MG63 (cell line): ENCODE measurements at regions not wholly inside any gene's neighbourhood (a gene's known extent, or its start where the extent isn't known, plus 50 kb on each side); places are given as distances from the start of the nearest gene placed in this dataset.

ENCODE experiments used
- DNase-seq: peaks from one replicate; pipeline ENCODE4 v3.0.0-alpha.2; 2020
- H3K27me3 ChIP-seq: fragments of 250-450 bp; sonication (Bioruptor Pico); 2 replicates; pipeline ENCODE4 v1.5.1; 2020; ENCODE audit warnings: mild to moderate bottlenecking, moderate library complexity
- H3K36me3 ChIP-seq: fragments of 250-450 bp; sonication (Bioruptor Pico); 2 replicates; pipeline ENCODE4 v1.5.1; 2020; ENCODE audit warnings: mild to moderate bottlenecking, moderate library complexity
- H3K4me3 ChIP-seq: fragments of 250-450 bp; sonication (Bioruptor Pico); 2 replicates; pipeline ENCODE4 v1.5.1; 2020; ENCODE audit warnings: mild to moderate bottlenecking, moderate library complexity
- H3K9me3 ChIP-seq: fragments of 250-450 bp; sonication (Bioruptor Pico); 2 replicates; pipeline ENCODE4 v1.5.1; 2020; ENCODE audit warnings: mild to moderate bottlenecking, moderate library complexity

DNA sequence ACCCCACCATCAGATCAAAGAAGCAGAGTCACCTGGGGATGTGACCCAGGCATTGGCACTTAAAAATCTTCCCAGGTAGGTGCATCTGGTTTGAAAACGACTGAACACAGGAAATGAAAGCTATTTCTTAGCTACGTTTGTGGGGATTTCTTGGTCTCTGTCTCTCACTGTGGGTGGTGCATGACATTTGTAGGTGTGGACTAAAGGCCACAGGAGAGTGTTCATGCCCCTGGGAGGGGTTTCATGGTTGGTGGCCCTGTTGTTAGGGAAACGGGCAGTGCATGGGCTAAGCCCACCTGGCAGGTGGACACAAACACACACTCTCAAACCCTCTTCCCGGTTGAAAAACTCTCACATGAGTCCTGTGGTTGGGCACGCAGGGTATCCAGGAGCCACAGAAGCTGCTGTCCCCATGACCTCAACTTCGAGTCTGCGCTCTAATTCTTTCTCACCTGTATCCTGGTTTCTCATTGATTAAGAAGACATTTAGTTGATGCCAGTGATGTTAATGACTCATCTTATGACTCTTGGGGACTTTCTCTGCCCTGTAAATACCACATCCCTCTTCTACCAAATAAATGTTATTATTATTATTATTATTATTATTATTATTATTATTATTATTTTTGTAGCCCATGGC, 119.4 kb downstream of the MRPS6 start:
- DNase-seq: no peak
- Histone ChIP-seq H3K36me3 (no peaks in the 10 kb centered on the region; the same call in none of the 2 replicates), H3K4me3 (no peak overlapping the region), H3K27me3 (no peaks in the 10 kb centered on the region), H3K9me3 (no peaks in the 10 kb centered on the region)

DNA sequence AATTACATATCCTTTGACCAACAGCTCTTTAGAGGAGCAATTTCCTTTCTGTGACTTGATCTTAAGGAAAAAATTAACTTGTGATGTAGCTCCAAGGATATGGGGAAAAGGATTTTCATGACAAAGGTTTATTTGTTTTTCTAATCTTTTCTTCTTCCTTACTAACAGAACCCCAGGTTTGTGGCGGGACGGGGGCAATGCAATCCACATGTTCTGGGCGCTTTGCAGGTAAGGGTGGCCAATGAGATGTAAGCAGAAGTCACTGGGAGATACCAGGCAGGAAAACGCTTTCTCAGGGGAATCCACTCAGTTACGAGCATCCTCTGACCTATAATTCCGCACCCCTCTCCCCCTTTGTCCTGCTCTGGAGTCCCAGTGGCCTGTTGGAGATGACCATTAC, 122.0 kb downstream of the MRPS6 start:
- Histone ChIP-seq H3K27me3 (no peaks in the 10 kb centered on the region), H3K36me3 (no peaks in the 10 kb centered on the region; the same call in none of the 2 replicates), H3K4me3 (no peak overlapping the region), H3K9me3 (no peaks in the 10 kb centered on the region)
- no peak for DNase-seq

DNA sequence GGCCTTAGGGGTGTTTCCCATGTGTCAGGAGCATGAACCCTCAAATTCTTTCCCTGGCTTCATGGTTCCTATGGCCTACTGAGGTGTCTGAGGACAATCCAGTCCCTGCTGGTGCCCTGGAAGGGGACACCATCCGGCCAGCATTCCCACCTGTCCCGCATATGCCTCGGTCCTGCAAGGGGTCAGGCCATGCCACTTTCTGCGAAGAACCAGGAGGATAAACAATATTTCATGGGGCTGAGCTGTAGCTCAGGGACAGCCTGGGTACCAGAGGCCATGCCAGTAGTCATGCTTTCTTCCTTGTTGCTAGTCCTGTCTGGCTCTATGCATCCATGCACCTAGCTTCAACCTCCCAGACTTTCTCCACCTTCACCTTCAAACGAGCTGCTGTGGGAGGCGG, 123.6 kb downstream of the MRPS6 start:
- H3K36me3 ChIP-seq: no peaks in the 10 kb centered on the region; the same call in 1 of the 2 replicates
- H3K27me3 ChIP-seq: no peaks in the 10 kb centered on the region
- DNase-seq: no peak
- H3K9me3 ChIP-seq: no peaks in the 10 kb centered on the region
- no peak overlapping the region for H3K4me3 ChIP-seq

DNA sequence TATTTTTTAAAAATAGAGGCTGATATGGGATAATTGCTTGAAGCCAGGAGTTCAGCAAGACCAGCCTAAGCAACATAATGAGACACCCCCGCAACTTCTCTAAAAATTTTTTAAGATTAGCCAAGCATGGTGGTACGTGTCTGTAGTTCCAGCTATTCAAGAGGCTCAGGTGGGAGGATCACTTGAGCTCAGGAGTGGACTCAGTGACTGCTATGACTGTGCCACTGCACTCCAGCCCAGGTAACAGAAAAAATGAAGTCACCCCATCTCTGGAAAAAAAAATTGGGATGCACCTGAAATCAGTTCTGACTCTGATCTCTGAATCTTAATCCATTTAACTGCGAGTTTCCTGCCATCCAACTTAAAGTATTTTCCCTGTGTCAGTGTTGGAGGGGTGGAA, 124.2 kb downstream of the MRPS6 start:
- DNase-seq: no peak
- Histone ChIP-seq H3K9me3 (no peaks in the 10 kb centered on the region), H3K36me3 (no peaks in the 10 kb centered on the region; the same call in 1 of the 2 replicates), H3K4me3 (no peak overlapping the region), H3K27me3 (no peaks in the 10 kb centered on the region)

DNA sequence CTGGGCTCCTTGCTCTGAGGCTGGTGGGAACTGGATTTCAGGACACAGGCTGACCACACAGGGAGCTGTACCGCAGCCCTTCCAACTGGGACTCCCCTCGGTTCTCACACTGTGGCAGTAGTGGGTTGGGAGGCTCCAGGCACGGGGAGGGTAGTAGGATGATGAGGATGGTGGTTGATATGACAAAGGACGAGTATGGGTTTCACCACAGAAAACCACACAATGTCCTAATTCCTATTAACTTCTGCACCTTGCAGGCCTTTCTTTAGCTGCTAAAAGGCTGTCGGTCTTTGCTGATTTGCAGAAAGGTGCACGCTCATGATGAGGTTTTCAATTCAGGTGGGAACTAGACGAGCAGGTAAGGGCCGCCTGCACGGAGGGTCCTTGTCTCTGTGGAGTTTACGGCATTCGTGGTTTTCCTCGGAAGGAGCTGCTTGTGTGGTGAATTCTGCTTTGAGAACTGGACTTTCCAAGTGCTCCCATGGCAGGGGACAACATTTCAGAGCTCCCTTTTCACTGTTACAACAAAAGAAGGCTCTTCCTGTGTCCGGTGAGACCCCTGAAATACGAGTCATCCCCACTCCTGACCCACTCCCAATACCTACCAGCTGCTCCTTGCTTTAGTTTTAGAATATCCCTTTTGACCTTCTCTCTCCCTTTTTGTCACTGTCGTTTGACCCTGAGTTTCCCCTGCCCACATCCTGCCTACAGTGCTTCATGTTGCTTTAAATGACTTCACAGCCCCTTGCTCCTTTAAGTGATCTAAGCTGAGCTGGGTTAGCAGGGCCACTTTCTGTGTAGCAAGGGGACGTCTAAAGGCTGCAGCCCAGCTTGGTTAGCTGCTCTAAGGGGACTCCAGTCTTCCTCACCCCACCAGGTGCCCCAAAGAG, 125.1 kb downstream of the MRPS6 start:
- Histone ChIP-seq H3K36me3 (no peaks in the 10 kb centered on the region; the same call in 1 of the 2 replicates), H3K27me3 (no peaks in the 10 kb centered on the region), H3K9me3 (no peaks in the 10 kb centered on the region), H3K4me3 (no peak overlapping the region)
- DNase-seq: no peak

DNA sequence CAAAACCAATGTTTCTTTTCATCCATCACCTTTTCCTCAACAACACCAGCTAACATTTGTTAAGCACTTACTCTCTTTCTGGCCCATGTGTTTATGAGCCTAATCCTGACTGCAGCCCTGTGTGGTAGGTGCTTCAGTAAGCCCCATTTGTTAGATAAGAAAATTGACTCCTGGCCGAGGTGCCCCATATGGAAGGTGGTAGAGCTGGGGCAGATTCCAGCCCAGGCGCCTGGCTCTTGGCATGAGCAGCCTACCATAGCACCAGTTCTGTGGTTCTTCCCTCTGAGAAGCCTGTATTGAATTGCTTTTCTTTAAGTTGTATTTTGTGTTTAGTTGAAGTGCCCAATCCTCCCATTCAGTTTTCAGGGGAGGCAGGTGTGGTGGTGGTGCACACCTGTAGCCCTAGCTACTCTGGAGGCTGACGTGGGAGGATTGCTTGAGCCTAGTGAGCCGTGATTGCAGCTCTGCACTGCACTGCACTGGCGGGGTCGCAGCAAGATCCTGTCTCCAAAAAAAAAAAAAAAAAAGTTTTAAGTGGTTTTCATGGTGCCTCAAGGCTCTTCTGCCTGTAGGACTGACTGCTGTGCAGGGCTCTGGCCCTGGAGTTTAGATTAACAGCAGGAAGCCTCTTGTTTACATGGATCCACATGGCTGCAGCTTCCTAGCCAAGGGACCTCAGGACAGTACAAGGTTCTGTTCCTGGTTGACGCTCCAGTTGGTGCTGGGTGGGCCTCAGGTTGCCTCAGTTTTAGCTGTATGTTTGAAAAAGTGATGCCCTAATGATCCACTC, 125.9 kb downstream of the MRPS6 start:
- no peak for DNase-seq
- H3K36me3 ChIP-seq: no peaks in the 10 kb centered on the region; the same call in 1 of the 2 replicates
- no peaks in the 10 kb centered on the region for H3K27me3 ChIP-seq
- no peak overlapping the region for H3K4me3 ChIP-seq
- no peaks in the 10 kb centered on the region for H3K9me3 ChIP-seq

DNA sequence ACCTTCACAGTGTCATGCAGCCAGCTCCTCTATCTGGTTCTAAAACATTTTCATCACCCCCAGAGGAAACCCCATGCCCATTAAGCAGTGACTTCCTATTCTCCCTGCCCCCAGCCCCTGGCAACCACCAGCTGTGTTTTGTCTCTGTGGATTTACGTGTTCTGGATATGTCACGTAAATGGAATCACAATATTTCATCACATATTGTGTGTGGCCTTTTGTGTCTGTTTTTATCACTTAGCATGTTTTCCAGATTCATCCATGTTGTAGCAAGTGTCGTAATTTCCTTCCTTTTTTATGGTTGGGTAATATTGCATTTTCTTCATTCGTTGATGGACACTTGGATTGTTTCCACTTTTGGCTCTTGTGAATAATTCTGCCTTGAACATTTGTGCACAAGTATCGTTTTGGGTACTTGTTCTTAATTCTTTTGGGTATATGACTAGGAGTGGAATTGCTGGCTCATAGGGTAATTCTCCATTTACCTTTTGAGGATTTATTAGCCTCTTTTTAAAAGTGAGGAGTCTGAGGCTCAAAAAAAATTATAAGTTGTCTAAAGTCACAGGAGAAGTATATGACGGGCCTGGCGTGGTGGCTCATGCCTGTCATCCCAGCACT, 127.0 kb downstream of the MRPS6 start:
- no peaks in the 10 kb centered on the region for H3K27me3 ChIP-seq
- no peak overlapping the region for H3K4me3 ChIP-seq
- no peaks in the 10 kb centered on the region for H3K9me3 ChIP-seq
- DNase-seq: no peak
- H3K36me3 ChIP-seq: no peaks in the 10 kb centered on the region

DNA sequence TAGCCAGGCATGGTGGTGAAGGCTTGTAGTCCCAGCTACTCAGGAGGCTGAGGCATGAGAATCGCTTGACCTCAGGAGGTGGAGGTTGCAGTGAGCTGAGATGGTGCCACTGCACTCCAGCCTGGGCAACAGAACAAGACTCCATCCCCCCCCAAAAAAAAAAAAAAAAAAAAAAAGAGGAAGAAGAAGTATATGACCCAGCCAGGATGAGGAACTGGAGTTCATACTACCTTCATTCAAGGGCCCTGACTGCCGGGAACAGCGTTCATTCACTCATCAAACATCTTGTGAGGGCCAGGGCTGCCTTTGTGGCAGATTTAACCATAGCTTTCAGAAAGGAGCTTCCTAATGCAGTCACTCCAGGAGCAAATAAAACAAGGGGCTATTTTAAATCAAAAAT, 127.6 kb downstream of the MRPS6 start:
- H3K36me3 ChIP-seq: no peaks in the 10 kb centered on the region
- no peaks in the 10 kb centered on the region for H3K27me3 ChIP-seq
- H3K9me3 ChIP-seq: no peaks in the 10 kb centered on the region
- no peak for DNase-seq
- H3K4me3 ChIP-seq: no peak overlapping the region

DNA sequence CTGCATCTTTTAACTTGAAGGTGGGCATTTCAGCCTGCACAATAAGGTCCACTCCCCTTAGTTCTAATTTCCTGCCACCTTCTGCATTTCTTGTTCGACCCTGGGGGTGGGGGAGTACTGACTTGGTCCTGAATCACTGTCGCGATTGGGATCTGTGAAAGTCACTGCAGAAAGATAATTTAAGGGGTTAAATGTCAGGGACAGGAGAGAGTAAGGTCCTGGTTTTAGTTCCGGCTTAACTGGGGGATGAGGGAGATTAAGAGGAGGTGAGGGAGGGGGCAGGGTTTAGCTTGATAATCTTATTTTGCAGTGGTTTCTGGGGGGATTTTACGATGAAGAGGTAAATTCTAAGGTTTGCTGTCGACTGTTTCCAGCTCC, 128.1 kb downstream of the MRPS6 start:
- Histone ChIP-seq H3K36me3 (no peaks in the 10 kb centered on the region), H3K4me3 (peak overlapping the region; percentile 33), H3K9me3 (no peaks in the 10 kb centered on the region), H3K27me3 (no peaks in the 10 kb centered on the region)
- DNase-seq: no peak

DNA sequence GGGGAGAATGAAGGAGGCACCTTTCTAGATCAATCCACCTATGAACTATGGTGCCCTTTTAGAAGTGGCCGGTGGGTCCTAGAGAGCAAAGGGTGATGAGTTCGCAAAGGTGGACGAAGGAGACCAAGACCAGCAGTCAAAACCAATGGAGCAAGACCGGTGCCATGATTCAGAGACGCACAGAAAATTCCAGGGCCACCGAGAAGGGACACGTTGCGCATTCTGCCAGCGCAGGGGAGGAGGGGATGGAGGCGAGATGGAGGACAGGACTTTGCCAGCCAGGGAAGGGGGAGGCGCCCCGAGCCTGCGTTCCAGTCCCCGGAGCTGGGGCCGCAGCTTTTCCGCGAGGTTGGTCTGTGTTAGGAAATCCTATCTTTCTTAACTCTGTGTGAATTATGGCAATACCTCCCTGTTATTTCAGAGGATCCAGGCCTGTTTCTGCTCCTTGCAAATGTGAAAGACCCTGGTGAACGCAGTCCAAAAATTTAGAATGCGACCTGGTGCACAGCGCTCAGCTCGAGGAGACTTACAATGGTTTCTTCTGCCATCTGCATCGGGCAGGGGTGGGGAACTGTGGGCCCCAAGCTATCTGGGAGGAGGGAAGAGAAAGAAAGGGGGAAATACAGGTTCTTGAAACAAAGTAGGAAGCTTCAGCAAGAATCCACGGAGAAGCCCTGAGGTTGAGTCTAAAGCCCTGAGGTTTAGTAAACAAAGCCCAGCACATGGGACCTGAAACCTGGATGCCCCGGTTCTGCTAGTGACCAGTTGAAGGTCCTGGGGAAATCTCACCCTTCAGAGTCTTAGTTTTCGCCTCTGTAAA, 129.4 kb downstream of the MRPS6 start:
- no peaks in the 10 kb centered on the region for H3K9me3 ChIP-seq
- no peak for DNase-seq
- no peaks in the 10 kb centered on the region for H3K36me3 ChIP-seq
- H3K27me3 ChIP-seq: no peaks in the 10 kb centered on the region
- no peak overlapping the region for H3K4me3 ChIP-seq

DNA sequence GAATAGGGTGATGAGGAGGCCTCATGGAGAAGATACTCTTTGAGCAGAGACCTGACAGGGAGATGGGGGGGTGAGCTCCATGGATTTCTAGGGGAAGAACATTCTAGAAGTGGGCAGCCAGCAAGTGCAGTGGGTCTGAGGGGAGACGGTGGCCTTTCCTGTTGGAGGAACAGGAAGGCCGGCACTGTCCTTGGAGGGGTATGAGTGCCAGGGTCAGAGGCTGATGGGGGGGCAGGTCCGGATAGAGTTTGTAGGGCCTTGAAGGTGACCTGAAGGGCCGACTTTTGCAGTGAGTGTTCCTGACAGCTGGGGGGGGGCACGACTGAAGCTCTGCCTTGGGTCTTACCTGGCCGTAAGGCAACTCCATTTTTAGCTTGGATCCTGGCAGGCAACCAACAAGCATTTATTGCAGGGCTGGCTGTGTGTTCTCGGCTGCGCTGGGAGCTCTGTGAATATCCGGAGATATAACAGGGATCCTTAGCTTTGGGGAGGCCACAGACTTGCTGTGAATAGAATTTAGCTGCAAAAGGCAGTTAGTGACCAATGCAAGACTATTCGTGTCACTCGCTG, 130.6 kb downstream of the MRPS6 start:
- no peak overlapping the region for H3K4me3 ChIP-seq
- no peaks in the 10 kb centered on the region for H3K36me3 ChIP-seq
- H3K27me3 ChIP-seq: no peaks in the 10 kb centered on the region
- H3K9me3 ChIP-seq: no peaks in the 10 kb centered on the region
- no peak for DNase-seq

DNA sequence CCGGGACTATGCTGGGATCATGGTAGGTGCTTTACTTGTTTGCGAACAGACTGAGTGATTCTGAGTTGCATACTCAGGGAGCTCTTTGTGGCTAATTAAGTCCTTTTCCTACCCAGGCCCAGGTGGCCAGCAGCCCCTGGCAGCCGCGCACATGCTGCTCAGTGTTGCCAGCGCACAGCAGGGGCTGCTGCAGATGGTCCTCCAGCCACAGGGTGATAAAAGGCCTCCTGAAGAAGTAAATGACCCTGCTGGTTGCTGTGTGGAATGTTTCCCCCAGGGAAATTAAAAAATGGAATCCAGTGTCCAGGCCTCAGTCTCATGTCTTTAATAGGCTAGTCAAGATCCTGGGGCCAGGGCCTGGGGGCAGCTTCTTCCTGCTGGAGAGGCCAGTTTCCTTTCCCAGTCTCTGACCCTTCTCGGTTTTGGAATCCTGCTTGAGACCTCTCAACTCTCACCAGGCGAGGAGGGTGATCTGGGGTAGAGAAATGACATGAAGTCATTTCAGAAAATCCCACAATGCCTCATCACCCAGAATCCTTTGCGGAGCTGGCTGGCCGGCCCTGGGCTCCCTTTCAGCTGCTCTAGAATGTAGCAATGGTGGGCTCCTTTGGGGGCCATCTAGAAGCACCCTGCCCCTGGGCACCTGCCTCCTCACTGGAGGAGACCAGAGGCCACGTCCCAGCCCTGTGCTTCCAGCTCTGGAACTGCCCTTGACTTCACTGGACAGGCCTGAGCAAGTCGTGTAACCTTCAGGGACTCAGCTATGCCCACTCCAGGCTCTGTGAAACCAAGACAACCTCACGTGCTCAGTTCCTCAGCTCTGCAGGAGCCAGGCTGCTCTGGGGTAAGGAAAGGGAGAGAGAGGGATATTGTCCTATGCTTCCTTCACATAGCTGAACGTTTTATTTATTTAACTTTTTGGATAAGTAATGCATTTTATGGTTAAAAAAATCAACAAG, 131.4 kb downstream of the MRPS6 start:
- no peaks in the 10 kb centered on the region for H3K36me3 ChIP-seq
- no peaks in the 10 kb centered on the region for H3K27me3 ChIP-seq
- no peak for DNase-seq
- 0 out of 2 replicates have a peak, but pooled peaks cover 2% of the 10 kb centered on the region for H3K9me3 ChIP-seq
- no peak overlapping the region for H3K4me3 ChIP-seq

DNA sequence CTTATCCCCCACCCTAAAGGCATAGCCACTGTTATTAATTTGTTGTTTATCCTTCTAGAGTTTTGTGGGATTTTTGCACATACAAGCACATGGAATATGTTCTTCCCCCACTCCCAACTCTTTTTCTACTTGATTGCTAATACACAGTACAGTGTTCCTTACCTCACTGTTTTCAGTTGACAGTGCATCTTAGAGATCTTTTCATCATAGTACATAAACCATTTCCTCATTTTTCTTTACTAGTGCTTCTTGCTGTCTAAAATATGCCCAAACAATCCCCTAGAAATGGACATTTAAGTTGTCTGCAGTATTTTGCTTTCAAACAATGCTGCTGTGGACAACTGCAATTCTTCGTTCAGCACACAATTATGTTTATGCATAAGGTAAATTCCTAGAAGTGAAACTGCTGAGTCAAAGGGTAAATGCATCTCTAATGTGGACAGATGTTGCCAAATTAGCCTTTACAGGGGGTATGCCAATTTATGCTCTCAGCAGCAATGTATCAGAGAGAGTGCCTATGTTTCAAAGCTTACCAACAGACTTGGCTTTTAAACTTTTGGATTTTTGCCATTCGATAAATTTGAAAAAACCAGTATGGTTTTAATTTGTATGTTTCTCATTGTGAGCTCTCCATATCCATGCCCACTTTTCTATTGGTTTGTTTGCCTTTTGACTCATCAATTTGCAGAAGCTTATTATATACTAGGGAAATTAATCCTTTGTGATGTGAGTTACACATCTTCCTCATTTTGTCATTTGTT, 132.6 kb downstream of the MRPS6 start:
- Histone ChIP-seq H3K36me3 (no peaks in the 10 kb centered on the region), H3K9me3 (0 out of 2 replicates have a peak, but pooled peaks cover 2% of the 10 kb centered on the region), H3K27me3 (no peaks in the 10 kb centered on the region), H3K4me3 (no peak overlapping the region)
- DNase-seq: no peak

DNA sequence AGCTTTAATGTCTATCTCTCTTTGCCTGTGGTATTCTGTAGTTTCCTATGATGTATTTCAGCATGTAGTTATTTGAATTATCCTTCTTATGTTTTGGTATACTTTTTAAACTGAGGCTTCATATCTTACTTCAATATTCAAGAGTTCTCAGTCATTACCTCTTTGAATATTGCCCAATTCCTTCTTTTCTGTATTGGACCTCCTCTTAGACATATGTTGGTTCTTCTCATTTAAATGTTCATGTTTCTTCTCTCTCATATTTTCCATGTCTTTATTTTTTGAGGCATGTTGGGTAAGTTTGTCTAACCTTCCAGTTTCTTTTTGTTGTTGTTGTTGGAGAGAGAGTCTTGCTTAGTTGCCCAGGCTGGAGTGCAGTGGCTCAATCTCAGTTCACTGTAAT, 140.6 kb downstream of the MRPS6 start:
- peaks cover 7% of the 10 kb centered on the region for H3K9me3 ChIP-seq
- H3K36me3 ChIP-seq: no peaks in the 10 kb centered on the region; the same call in 1 of the 2 replicates
- no peaks in the 10 kb centered on the region for H3K27me3 ChIP-seq
- DNase-seq: no peak
- H3K4me3 ChIP-seq: no peak overlapping the region
